GM12891 (cell line): ENCODE measurements at regions not wholly inside any gene's neighbourhood (a gene's known extent, or its start where the extent isn't known, plus 50 kb on each side); places are given as distances from the start of the nearest gene placed in this dataset.

Experiments used
- POLR2A ChIP-seq: IDR thresholded peaks from 2 replicates; pipeline ENCODE4 v1.6.1; 2011; ENCODE audit warnings: low read depth, low read length, control low read depth
- POLR2AphosphoS5 ChIP-seq: IDR thresholded peaks from 2 replicates; pipeline ENCODE4 v1.6.1; 2011; ENCODE audit warnings: low read depth, low read length, control low read depth
- POU2F2 ChIP-seq: IDR thresholded peaks from 2 replicates; pipeline ENCODE4 v1.6.1; 2011; ENCODE audit warnings: low read depth, mild to moderate bottlenecking, control low read depth, low read length, moderate library complexity
- SPI1 ChIP-seq: IDR thresholded peaks from 2 replicates; pipeline ENCODE4 v1.6.1; 2011; ENCODE audit warnings: low read depth, low read length, control low read depth
- TAF1 ChIP-seq: IDR thresholded peaks from 2 replicates; pipeline ENCODE4 v1.6.1; 2011; ENCODE audit warnings: low read depth, low read length, control low read depth

GRCh38 chr12:42933461-42934081 is 344.0 kb upstream of the PRICKLE1 start:
- no peak for TF ChIP-seq POLR2AphosphoS5
- no peak for TF ChIP-seq POLR2A
- TF ChIP-seq POU2F2 = no peak
- TF ChIP-seq TAF1 = no peak
- TF ChIP-seq SPI1 = no peak
